ENCODE measurements at regions not wholly inside any gene's neighbourhood (a gene's known extent, or its start where the extent isn't known, plus 50 kb on each side); places are given as distances from the start of the nearest gene placed in this dataset.

GRCh38 chr1:181953596-181953995 is 107.9 kb downstream of the ZNF648 start:
- TF ChIP-seq, protein P1, sequence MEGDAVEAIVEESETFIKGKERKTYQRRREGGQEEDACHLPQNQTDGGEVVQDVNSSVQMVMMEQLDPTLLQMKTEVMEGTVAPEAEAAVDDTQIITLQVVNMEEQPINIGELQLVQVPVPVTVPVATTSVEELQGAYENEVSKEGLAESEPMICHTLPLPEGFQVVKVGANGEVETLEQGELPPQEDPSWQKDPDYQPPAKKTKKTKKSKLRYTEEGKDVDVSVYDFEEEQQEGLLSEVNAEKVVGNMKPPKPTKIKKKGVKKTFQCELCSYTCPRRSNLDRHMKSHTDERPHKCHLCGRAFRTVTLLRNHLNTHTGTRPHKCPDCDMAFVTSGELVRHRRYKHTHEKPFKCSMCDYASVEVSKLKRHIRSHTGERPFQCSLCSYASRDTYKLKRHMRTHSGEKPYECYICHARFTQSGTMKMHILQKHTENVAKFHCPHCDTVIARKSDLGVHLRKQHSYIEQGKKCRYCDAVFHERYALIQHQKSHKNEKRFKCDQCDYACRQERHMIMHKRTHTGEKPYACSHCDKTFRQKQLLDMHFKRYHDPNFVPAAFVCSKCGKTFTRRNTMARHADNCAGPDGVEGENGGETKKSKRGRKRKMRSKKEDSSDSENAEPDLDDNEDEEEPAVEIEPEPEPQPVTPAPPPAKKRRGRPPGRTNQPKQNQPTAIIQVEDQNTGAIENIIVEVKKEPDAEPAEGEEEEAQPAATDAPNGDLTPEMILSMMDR (IDR thresholded peaks at IDR 0.05; ENCODE audit: insufficient read depth, low read length), result no peak
- TF ChIP-seq POLR2AphosphoS5 (IDR thresholded peaks at IDR 0.05; ENCODE audit: low read depth), result no peak
- TF ChIP-seq GABPA (IDR thresholded peaks at IDR 0.05; ENCODE audit: low read depth), result no peak

Measured in HL-60 (cell line).